ENCODE measurements at regions not wholly inside any gene's neighbourhood (a gene's known extent, or its start where the extent isn't known, plus 50 kb on each side); places are given as distances from the start of the nearest gene placed in this dataset.

DNA sequence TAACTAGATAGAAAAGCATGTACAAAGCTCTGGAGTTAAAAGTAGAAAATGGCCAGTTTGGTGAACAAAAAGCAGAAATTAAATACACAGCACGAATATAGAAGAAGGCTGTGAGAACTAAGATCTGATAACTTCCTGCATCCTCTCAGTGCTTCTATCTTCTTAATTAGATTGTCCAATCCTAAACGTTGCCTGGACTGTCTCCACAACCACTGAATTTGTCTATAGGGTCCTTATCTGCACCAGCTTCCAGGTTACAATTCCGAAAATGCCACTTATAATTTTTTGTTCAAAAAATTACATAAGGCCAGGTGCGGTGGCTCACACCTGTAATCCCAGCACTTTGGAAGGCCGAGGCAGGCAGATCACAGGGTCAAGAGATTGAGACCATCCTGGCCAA lies 626.3 kb downstream of the TBL1XR1 start:
- TF ChIP-seq, protein P1, sequence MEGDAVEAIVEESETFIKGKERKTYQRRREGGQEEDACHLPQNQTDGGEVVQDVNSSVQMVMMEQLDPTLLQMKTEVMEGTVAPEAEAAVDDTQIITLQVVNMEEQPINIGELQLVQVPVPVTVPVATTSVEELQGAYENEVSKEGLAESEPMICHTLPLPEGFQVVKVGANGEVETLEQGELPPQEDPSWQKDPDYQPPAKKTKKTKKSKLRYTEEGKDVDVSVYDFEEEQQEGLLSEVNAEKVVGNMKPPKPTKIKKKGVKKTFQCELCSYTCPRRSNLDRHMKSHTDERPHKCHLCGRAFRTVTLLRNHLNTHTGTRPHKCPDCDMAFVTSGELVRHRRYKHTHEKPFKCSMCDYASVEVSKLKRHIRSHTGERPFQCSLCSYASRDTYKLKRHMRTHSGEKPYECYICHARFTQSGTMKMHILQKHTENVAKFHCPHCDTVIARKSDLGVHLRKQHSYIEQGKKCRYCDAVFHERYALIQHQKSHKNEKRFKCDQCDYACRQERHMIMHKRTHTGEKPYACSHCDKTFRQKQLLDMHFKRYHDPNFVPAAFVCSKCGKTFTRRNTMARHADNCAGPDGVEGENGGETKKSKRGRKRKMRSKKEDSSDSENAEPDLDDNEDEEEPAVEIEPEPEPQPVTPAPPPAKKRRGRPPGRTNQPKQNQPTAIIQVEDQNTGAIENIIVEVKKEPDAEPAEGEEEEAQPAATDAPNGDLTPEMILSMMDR (conservative IDR thresholded peaks at IDR 0.05) = no peak
- no peak overlapping the region for H3K4me3 Mint-ChIP-seq
- no peaks in the 10 kb centered on the region for H3K27me3 Mint-ChIP-seq (ENCODE audit: low read depth)
- H3K9me3 Mint-ChIP-seq = peaks cover 3% of the 10 kb centered on the region
- H3K27ac Mint-ChIP-seq (ENCODE audit: unreplicated experiment) = no peak overlapping the region
- no peak for DNase-seq (ENCODE audit: low read depth, low spot score)
- H3K4me1 Mint-ChIP-seq = peaks cover 7% of the 10 kb centered on the region
- H3K36me3 Mint-ChIP-seq (ENCODE audit: low read depth) = no peaks in the 10 kb centered on the region

GRCh38 chr3:176568189-176568588 lies 629.1 kb downstream of the TBL1XR1 start:
- Mint-ChIP-seq H3K27me3 (ENCODE audit: low read depth) (no peaks in the 10 kb centered on the region), H3K4me1 (peaks cover 7% of the 10 kb centered on the region), H3K9me3 (peaks cover 5% of the 10 kb centered on the region), H3K4me3 (no peak overlapping the region), H3K27ac (ENCODE audit: unreplicated experiment) (no peak overlapping the region), H3K36me3 (ENCODE audit: low read depth) (no peaks in the 10 kb centered on the region)
- TF ChIP-seq, protein P1 (conservative IDR thresholded peaks at IDR 0.05) = no peak
- DNase-seq (ENCODE audit: low read depth, low spot score) = no peak

DNA sequence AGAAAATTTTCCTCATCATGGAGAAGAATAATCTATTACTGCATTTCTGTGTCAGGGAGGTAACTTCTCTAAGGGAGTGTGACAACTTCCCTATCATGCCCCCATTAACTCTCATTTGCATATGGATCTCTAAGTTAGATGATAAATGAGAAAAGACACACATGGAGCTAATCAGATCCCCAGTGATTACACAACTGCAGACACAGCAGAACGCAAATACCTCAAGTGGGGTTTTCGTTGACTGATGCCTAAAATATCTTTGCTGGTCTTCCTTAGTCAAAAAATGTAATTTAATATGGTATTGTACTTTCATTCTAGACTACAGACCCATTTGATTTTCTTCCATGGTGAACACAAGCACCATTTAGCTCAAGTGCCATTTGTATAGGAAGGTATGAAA lies 630.5 kb downstream of the TBL1XR1 start:
- H3K27me3 Mint-ChIP-seq (ENCODE audit: low read depth) = no peaks in the 10 kb centered on the region
- H3K27ac Mint-ChIP-seq (ENCODE audit: unreplicated experiment) = no peak overlapping the region
- peaks cover 7% of the 10 kb centered on the region for H3K4me1 Mint-ChIP-seq
- peaks cover 5% of the 10 kb centered on the region for H3K9me3 Mint-ChIP-seq
- H3K4me3 Mint-ChIP-seq = no peak overlapping the region
- DNase-seq (ENCODE audit: low read depth, low spot score) = no peak
- TF ChIP-seq, protein P1 (conservative IDR thresholded peaks at IDR 0.05) = no peak
- H3K36me3 Mint-ChIP-seq (ENCODE audit: low read depth) = no peaks in the 10 kb centered on the region

DNA sequence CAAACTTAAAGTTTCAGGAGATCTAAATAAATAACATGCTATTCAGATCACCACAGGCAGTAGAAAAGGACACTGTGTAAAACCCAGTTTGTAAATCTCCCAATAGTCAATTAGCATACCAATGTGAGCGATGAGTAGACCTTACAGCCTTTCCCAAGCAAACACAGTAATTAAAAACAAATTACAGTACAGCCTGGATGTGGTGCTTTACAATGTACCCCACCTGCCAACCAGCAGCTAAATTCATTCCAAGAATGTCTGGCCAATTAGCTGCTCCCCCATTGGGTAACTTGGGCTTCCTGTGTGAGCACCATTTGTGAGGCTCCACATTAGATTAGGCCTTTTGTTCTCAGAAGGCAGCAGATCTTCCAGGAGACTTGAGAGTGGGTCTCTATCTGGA lies 635.0 kb downstream of the TBL1XR1 start:
- Mint-ChIP-seq H3K4me3 (no peak overlapping the region), H3K36me3 (ENCODE audit: low read depth) (no peaks in the 10 kb centered on the region), H3K9me3 (peaks cover 5% of the 10 kb centered on the region), H3K4me1 (no peaks in the 10 kb centered on the region), H3K27ac (ENCODE audit: unreplicated experiment) (no peak overlapping the region), H3K27me3 (ENCODE audit: low read depth) (no peaks in the 10 kb centered on the region)
- DNase-seq (ENCODE audit: low read depth, low spot score) = no peak
- TF ChIP-seq, protein P1 (conservative IDR thresholded peaks at IDR 0.05) = no peak

DNA sequence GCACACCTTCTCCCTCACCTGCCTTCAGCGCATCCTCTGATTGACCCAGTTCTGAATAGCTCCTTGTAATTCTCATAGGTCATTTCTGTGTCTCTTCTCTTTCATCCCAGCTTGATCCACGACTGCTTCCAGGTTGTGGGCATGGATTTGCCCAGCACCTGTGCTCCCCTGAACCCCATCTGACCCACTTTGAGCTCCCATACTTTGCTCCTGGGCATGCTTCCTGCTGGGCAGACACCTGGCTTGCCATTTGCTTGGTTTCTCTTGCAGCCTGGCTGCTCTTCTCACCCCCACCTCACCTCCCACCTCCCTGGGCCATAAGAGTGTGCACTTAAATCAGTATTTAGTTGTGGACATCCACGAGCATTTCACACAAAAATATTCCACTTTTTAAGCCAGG lies 635.5 kb downstream of the TBL1XR1 start:
- H3K4me1 Mint-ChIP-seq = no peaks in the 10 kb centered on the region
- no peaks in the 10 kb centered on the region for H3K36me3 Mint-ChIP-seq (ENCODE audit: low read depth)
- H3K27me3 Mint-ChIP-seq (ENCODE audit: low read depth) = no peaks in the 10 kb centered on the region
- DNase-seq (ENCODE audit: low read depth, low spot score) = no peak
- H3K4me3 Mint-ChIP-seq = no peak overlapping the region
- peaks cover 5% of the 10 kb centered on the region for H3K9me3 Mint-ChIP-seq
- TF ChIP-seq, protein P1 (conservative IDR thresholded peaks at IDR 0.05) = no peak
- no peak overlapping the region for H3K27ac Mint-ChIP-seq (ENCODE audit: unreplicated experiment)

Measured in neural crest cell (in vitro differentiated cells).